Keratinocyte (primary cell): ENCODE measurements at regions not wholly inside any gene's neighbourhood (a gene's known extent, or its start where the extent isn't known, plus 50 kb on each side); places are given as distances from the start of the nearest gene placed in this dataset.

Source experiments
- EZH2 ChIP-seq: IDR thresholded peaks from one replicate; pipeline ENCODE4 v1.6.1; 2012; ENCODE audit warnings: inconsistent platforms, mild to moderate bottlenecking, low read length, moderate library complexity
- TF ChIP-seq, protein P1 (sequence below), 3 experiments: IDR thresholded peaks in 1 of 3; conservative IDR thresholded peaks in 1 of 3; optimal IDR thresholded peaks in 1 of 3; 2 replicates in 2 of 3; 3 replicates in 1 of 3; pipeline versions ENCODE3 to v1.5.1; 2011; ENCODE audit warnings: low read length in 3 of 3, mild to moderate bottlenecking in 3 of 3, moderate library complexity in 2 of 3, control low read depth in 1 of 3, inconsistent platforms in 1 of 3; ENCODE audit not compliant: insufficient read depth in 2 of 3; ENCODE audit errors: extremely low read depth in 1 of 3

DNA sequence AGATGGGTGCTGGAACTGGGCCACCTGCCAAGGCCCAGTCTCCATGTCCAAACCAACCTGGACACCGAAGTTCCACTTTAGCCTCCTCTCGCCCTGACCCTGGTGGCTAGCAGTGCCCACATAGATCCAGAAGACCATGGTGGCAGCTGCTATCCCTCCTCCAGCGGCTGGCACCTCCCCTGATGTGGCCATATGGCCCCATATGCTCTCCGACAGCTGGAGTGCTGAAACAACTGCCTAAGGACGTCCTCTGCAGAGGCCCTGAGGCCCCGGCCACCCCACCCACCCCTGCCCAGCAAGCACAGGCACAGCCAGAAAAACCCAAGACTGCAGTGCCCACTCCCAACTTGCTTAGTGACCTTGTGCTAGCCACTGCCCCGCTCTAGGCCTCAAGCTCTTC lies 182.3 kb upstream of the LINGO1 start:
- TF ChIP-seq, protein P1, sequence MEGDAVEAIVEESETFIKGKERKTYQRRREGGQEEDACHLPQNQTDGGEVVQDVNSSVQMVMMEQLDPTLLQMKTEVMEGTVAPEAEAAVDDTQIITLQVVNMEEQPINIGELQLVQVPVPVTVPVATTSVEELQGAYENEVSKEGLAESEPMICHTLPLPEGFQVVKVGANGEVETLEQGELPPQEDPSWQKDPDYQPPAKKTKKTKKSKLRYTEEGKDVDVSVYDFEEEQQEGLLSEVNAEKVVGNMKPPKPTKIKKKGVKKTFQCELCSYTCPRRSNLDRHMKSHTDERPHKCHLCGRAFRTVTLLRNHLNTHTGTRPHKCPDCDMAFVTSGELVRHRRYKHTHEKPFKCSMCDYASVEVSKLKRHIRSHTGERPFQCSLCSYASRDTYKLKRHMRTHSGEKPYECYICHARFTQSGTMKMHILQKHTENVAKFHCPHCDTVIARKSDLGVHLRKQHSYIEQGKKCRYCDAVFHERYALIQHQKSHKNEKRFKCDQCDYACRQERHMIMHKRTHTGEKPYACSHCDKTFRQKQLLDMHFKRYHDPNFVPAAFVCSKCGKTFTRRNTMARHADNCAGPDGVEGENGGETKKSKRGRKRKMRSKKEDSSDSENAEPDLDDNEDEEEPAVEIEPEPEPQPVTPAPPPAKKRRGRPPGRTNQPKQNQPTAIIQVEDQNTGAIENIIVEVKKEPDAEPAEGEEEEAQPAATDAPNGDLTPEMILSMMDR (optimal IDR thresholded peaks at IDR 0.05 in 1 of 3, IDR thresholded peaks at IDR 0.05 in 1 of 3, conservative IDR thresholded peaks at IDR 0.05 in 1 of 3; ENCODE audit: extremely low read depth in 1 of 3, insufficient read depth in 2 of 3, low read length in 3 of 3): no peak
- no peak for TF ChIP-seq EZH2
